GM23338 (cell line): ENCODE measurements at regions not wholly inside any gene's neighbourhood (a gene's known extent, or its start where the extent isn't known, plus 50 kb on each side); places are given as distances from the start of the nearest gene placed in this dataset.

Source experiments
- ATAC-seq: fragments of 200-7000 bp; cut with Tn5 transposase; 3 replicates; pipeline ENCODE4 v1.9.1; 2020
- DNase-seq: peaks from one replicate; pipeline ENCODE4 v3.0.0-alpha.2; 2015; ENCODE audit warnings: low spot score
- H2AFZ ChIP-seq: fragments of 200-600 bp; sonication (generic); 2 replicates; pipeline ENCODE4 v1.8.0; 2016; ENCODE audit warnings: antibody characterized with exemption, mild to moderate bottlenecking, moderate library complexity
- H3F3A ChIP-seq: fragments of 200-600 bp; sonication (generic); replicated peaks from 2 replicates; pipeline ENCODE4 v1.8.0; 2017; ENCODE audit warnings: antibody characterized with exemption, mixed run types, low read depth
- H3K27ac ChIP-seq: fragments of 200-600 bp; sonication (generic); 2 replicates; pipeline ENCODE4 v1.6.1; 2016; ENCODE audit warnings: low read depth
- H3K27me3 ChIP-seq: fragments of 200-600 bp; sonication (generic); 2 replicates; pipeline ENCODE4 v1.8.0; 2016; ENCODE audit warnings: mild to moderate bottlenecking, mixed run types, moderate library complexity; ENCODE audit not compliant: insufficient read depth
- H3K36me3 ChIP-seq: fragments of 200-600 bp; sonication (generic); 2 replicates; pipeline ENCODE4 v1.8.0; 2016; ENCODE audit warnings: mild to moderate bottlenecking; ENCODE audit not compliant: insufficient read depth
- H3K4me1 ChIP-seq: fragments of 200-600 bp; sonication (generic); 2 replicates; pipeline ENCODE4 v1.8.0; 2016; ENCODE audit warnings: mild to moderate bottlenecking, moderate library complexity; ENCODE audit not compliant: insufficient read depth
- H3K4me2 ChIP-seq: fragments of 200-600 bp; sonication (generic); 2 replicates; pipeline ENCODE4 v1.7.1; 2017; ENCODE audit warnings: mixed run types
- H3K4me3 ChIP-seq: fragments of 200-600 bp; sonication (generic); 2 replicates; pipeline ENCODE4 v1.6.1; 2016; ENCODE audit warnings: mixed run types
- H3K79me2 ChIP-seq: fragments of 200-600 bp; sonication (generic); replicated peaks from 2 replicates; pipeline ENCODE4 v1.8.0; 2017; ENCODE audit warnings: mild to moderate bottlenecking; ENCODE audit not compliant: insufficient read depth
- H3K9me2 ChIP-seq: fragments of 200-600 bp; sonication (generic); 2 replicates; pipeline ENCODE4 v1.8.0; 2017; ENCODE audit not compliant: insufficient read depth
- H4K20me1 ChIP-seq: fragments of 200-600 bp; sonication (generic); replicated peaks from 2 replicates; pipeline ENCODE4 v1.8.0; 2017; ENCODE audit warnings: mild to moderate bottlenecking; ENCODE audit not compliant: insufficient read depth
- H3K27ac Mint-ChIP-seq: 2 replicates; pipeline ENCODE4 v1.8.0; 2020; ENCODE audit warnings: inconsistent platforms, mild to moderate bottlenecking, moderate library complexity, mixed read lengths
- H3K27me3 Mint-ChIP-seq: 3 replicates; pipeline ENCODE4 v1.8.0; 2022; ENCODE audit warnings: low read depth, mild to moderate bottlenecking, moderate library complexity, mixed read lengths, inconsistent platforms; ENCODE audit not compliant: insufficient read depth, poor library complexity
- H3K36me3 Mint-ChIP-seq: 3 replicates; pipeline ENCODE4 v1.8.0; 2021; ENCODE audit warnings: low read depth, mild to moderate bottlenecking, inconsistent platforms, moderate library complexity, mixed read lengths
- H3K4me1 Mint-ChIP-seq: 3 replicates; pipeline ENCODE4 v1.8.0; 2020; ENCODE audit warnings: mild to moderate bottlenecking, inconsistent platforms, mixed read lengths
- H3K4me3 Mint-ChIP-seq: 3 replicates; pipeline ENCODE4 v1.8.0; 2021; ENCODE audit warnings: moderate library complexity, mild to moderate bottlenecking, inconsistent platforms, mixed read lengths
- H3K9me3 Mint-ChIP-seq: 3 replicates; pipeline ENCODE4 v1.8.0; 2020; ENCODE audit warnings: moderate library complexity, mild to moderate bottlenecking, inconsistent platforms, mixed read lengths
- CREB1 ChIP-seq: fragments of 250-450 bp; sonication (Bioruptor Pico); IDR thresholded peaks from 2 replicates; pipeline ENCODE4 v1.5.0; 2020; ENCODE audit warnings: low read depth, mild to moderate bottlenecking, moderate library complexity
- CTCF ChIP-seq, 2 experiments: fragments of 200-600 bp in 1 of 2; sonication (generic) in 1 of 2; conservative IDR thresholded peaks; 2 replicates each; pipeline versions ENCODE4 v1.5.1 to v1.6.1; 2016 to 2017; ENCODE audit warnings: antibody characterized with exemption in 2 of 2, low read depth in 2 of 2, mild to moderate bottlenecking in 2 of 2, moderate library complexity in 1 of 2
- ETS1 ChIP-seq: IDR thresholded peaks from 2 replicates; pipeline ENCODE4 v1.6.1; 2016; ENCODE audit warnings: antibody characterized with exemption
- EZH2 ChIP-seq: fragments of 200-600 bp; sonication (generic); IDR thresholded peaks from one replicate; pipeline ENCODE4 v1.8.0; 2017; ENCODE audit warnings: antibody characterized with exemption, mild to moderate bottlenecking, low read depth; ENCODE audit not compliant: unreplicated experiment
- JUNB ChIP-seq: IDR thresholded peaks from one replicate; pipeline ENCODE4 v1.6.1; 2016; ENCODE audit warnings: antibody characterized with exemption; ENCODE audit not compliant: unreplicated experiment
- NANOG ChIP-seq: IDR thresholded peaks from 2 replicates; pipeline ENCODE4 v1.6.1; 2016; ENCODE audit warnings: antibody characterized with exemption, borderline replicate concordance
- POLR2AphosphoS5 ChIP-seq: IDR thresholded peaks from 2 replicates; pipeline ENCODE4 v1.6.1; 2016; ENCODE audit warnings: antibody characterized with exemption, low read depth
- REST ChIP-seq: IDR thresholded peaks from one replicate; pipeline ENCODE4 v1.6.1; 2018; ENCODE audit warnings: antibody characterized with exemption; ENCODE audit not compliant: unreplicated experiment
- STAT1 ChIP-seq: IDR thresholded peaks from one replicate; pipeline ENCODE4 v1.6.1; 2016; ENCODE audit warnings: antibody characterized with exemption; ENCODE audit not compliant: unreplicated experiment
- ZNF331 ChIP-seq: fragments of 250-450 bp; sonication (Bioruptor Pico); IDR thresholded peaks from 2 replicates; pipeline ENCODE4 v1.5.0; 2020; ENCODE audit warnings: low read depth, mild to moderate bottlenecking, moderate library complexity

- peaks cover 1% of the 10 kb centered on the region for H3K27me3 Mint-ChIP-seq
- H3K27ac ChIP-seq: no peak overlapping the region
- H3K4me3 ChIP-seq: no peak overlapping the region
- TF ChIP-seq EZH2 (no peak), JUNB (no peak), POLR2AphosphoS5 (no peak), ETS1 (no peak), REST (no peak), CREB1 (no peak), ZNF331 (CRISPR knock-in tag) (no peak), STAT1 (no peak)
- H3K4me1 Mint-ChIP-seq: no peaks in the 10 kb centered on the region
- H3K4me3 Mint-ChIP-seq: no peak overlapping the region
- no peaks in the 10 kb centered on the region for H4K20me1 ChIP-seq
- H3K4me2 ChIP-seq: no peak overlapping the region
- H3K36me3 ChIP-seq: no peaks in the 10 kb centered on the region; the same call in 1 of the 2 replicates
- no peak overlapping the region for H2AFZ ChIP-seq
- H3K27ac Mint-ChIP-seq: no peak overlapping the region
- H3K36me3 Mint-ChIP-seq: peaks cover 4% of the 10 kb centered on the region; the same call in 1 of the 3 replicates
- no peaks in the 10 kb centered on the region for H3K4me1 ChIP-seq
- no peaks in the 10 kb centered on the region for H3K79me2 ChIP-seq
- no peaks in the 10 kb centered on the region for H3K27me3 ChIP-seq
- H3F3A ChIP-seq: no peaks in the 10 kb centered on the region
- no peak for ATAC-seq
- peaks cover 11% of the 10 kb centered on the region for H3K9me3 Mint-ChIP-seq
- no peak for DNase-seq
- H3K9me2 ChIP-seq: 0 out of 2 replicates have a peak, but pooled peaks cover 9% of the 10 kb centered on the region
These were observed 73.8 kb upstream of the OPCML start for GRCh38 chr11:133606124-133606523.

- Mint-ChIP-seq H3K36me3 (0 out of 3 replicates have a peak, but pooled peaks cover 4% of the 10 kb centered on the region), H3K4me3 (no peak overlapping the region), H3K27me3 (peaks cover 1% of the 10 kb centered on the region), H3K4me1 (no peaks in the 10 kb centered on the region), H3K9me3 (peaks cover 5% of the 10 kb centered on the region), H3K27ac (no peak overlapping the region)
- TF ChIP-seq JUNB (no peak), ETS1 (no peak), NANOG (no peak), CREB1 (no peak), REST (no peak), CTCF (conservative IDR thresholded peaks at IDR 0.05; ENCODE audit: low read depth in 2 of 2) (no peak)
- Histone ChIP-seq H3K4me3 (no peak overlapping the region), H3K4me1 (no peaks in the 10 kb centered on the region), H3K36me3 (no peaks in the 10 kb centered on the region; the same call in 1 of the 2 replicates), H2AFZ (peak overlapping the region; percentile 76; the same call in 1 of the 2 replicates), H3K79me2 (no peaks in the 10 kb centered on the region), H3K27me3 (no peaks in the 10 kb centered on the region), H4K20me1 (no peaks in the 10 kb centered on the region), H3F3A (no peaks in the 10 kb centered on the region), H3K9me2 (0 out of 2 replicates have a peak, but pooled peaks cover 10% of the 10 kb centered on the region), H3K27ac (no peak overlapping the region), H3K4me2 (no peak overlapping the region)
- DNase-seq (no peak), ATAC-seq (peak; percentile 38; the same call in 2 of the 3 replicates)
These were observed 73.2 kb upstream of the OPCML start for GRCh38 chr11:133605482-133605881.
